ENCODE measurements at regions not wholly inside any gene's neighbourhood (a gene's known extent, or its start where the extent isn't known, plus 50 kb on each side); places are given as distances from the start of the nearest gene placed in this dataset.
A peak's percentile ranks its signal among the peaks of the same experiment; 100 is the strongest.
"Not testable (repeated sequence)": the region's sequence is repeated elsewhere in the genome, so short reads cannot be mapped to it uniquely, and the experiment has no call there.

DNA sequence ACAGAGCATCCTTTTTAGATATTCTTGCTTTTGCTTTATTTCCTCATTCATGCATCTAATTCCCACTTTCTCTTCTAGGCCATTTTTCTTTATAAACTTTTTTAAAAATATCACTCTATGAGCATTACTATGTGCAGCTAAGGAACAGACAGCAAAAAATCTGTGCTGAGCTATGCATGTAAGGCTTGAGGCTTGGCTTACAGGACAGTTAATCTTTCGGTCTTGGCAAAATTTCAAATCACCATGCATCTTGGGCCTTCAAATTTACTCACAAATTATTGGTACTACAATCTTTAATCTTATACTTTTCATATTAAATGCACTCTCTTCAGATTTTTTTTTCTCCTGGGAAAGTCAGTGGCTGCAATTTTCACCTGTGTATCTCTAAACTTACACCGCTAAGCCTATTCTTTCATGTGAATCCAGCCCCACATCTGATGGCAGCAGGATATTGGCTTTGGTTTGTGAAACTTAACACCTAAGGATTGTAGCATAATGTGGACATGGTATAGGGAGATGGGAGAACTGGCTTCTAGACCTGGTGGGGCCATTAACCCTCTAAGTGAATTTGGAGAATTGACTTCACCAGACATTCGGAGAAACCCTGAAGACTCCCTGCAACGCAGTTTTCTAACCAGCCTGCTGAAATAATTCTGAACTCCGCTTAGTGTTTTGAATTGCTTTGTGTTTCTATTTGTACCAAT lies 278.3 kb downstream of the SPRY1 start:
- no peak for DNase-seq (ENCODE audit: low read depth)

DNA sequence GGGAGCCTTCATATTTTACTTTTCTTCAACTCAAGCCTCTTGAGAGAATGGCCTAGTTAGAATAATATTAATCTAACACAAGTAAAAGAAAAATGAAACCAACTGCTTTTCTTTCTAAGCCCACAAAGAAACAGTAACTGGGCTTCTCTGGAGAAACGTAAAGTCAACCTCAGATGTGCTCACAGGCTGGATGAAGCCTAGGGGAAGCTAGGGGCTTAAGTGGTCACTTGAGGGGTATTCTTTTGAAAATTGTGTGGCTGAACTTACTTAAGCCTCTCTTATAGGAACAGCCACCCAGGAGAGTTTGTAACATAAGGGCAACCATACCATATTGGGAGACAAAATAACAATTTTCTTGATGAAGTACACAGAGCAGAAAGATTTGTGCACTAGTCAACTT lies 279.0 kb downstream of the SPRY1 start:
- DNase-seq (ENCODE audit: low read depth) = no peak

- DNase-seq (ENCODE audit: low read depth) = no peak
Measured at GRCh38 chr4:123676071-123676889, 279.7 kb downstream of the SPRY1 start.

GRCh38 chr4:123676890-123677229 lies 280.3 kb downstream of the SPRY1 start:
- DNase-seq (ENCODE audit: low read depth) = no peak

GRCh38 chr4:123682931-123683330 lies 286.3 kb downstream of the SPRY1 start:
- no peak for DNase-seq (ENCODE audit: low read depth)

- not testable (repeated sequence) for DNase-seq (ENCODE audit: low read depth)
Measured at GRCh38 chr4:123684937-123685336, 288.3 kb downstream of the SPRY1 start.

GRCh38 chr4:123695531-123695930 lies 298.9 kb downstream of the SPRY1 start:
- DNase-seq (ENCODE audit: low read depth) = not testable (repeated sequence)

DNA sequence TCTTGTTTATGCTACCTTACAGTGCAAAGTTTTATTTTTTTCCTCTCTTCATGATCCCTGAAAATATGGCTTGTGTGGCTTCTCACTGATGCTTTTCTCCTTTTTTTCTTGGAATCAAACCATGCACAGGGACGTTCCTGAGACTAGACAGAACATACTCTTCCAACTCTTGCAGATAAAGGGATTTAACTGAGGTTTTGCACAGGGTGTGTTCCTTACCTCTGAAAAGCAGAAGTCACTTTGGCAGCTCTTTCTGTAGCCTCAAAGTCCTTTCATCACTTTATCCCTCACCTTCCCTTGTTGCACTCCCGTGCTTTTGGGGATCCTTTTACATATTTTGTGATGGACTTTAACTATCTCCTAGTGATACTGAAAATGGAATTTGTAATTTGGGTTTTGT lies 300.1 kb downstream of the SPRY1 start:
- DNase-seq (ENCODE audit: low read depth) = no peak

GRCh38 chr4:123698556-123698955 lies 302.0 kb downstream of the SPRY1 start:
- DNase-seq (ENCODE audit: low read depth) = no peak

GRCh38 chr4:123699880-123700771 lies 303.5 kb downstream of the SPRY1 start:
- DNase-seq (ENCODE audit: low read depth) = peak; percentile 84

DNA sequence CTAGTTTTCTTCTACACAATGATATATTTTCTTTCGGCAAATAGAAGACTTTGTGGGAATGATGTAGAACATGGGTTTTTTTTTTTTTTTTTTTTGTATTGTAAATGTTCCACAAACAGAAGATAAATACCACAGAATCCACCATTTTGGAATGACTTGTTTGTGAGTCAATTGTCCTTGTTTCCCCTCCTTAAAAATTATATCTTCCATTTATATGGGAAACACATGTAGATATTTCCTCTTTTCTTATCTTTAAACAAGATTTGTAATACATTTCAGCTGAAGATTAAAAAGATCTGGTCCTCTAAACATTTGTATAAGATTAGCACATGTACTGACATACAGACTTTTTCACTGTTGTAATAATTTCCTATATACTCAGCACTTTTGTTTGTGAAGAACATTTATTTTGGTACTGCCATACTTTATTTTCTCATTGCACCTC lies 304.6 kb downstream of the SPRY1 start:
- no peak for DNase-seq (ENCODE audit: low read depth)

- DNase-seq (ENCODE audit: low read depth) = no peak
Measured at GRCh38 chr4:123705419-123705818, 308.8 kb downstream of the SPRY1 start.

- no peak for DNase-seq (ENCODE audit: low read depth)
Measured at GRCh38 chr4:123706973-123707372, 310.4 kb downstream of the SPRY1 start.

DNA sequence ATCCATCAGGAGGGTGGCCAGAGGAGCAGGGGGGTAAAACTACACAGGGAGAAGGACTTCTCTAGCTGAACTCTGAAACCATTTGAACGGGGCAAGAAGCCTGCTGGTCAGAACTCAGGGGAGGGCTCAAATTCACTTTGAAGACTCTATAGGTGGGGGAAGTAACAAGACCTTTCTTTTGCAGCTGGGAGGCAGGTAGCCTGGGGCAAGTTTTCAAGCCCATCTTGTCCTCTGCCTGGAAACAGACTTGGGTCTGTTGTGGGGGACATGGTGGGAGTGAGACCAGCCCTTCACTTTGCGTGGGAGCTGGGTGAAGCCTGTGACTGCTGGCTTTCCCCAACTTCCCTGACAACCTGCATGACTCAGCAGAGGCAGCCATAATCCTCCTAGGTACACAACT lies 312.3 kb downstream of the SPRY1 start:
- no peak for DNase-seq (ENCODE audit: low read depth)

DNA sequence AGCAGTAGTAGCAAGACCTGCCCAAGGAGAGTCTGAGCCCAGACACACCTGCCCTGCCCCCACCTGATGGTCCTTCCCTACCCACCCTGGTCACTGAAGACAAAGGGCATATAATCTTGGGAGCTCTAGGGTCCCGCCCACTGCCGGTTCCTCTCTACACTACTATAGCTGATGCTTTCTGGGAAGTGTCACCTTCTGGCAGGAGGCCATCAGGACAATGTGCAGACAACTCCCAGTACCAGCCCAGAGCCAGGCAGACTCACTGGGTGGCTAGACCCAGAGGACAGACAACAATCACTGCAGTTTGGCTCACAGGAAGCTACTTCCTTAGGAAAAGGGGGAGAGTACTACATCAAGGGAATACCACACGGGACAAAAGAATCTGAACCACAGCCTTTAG lies 312.7 kb downstream of the SPRY1 start:
- no peak for DNase-seq (ENCODE audit: low read depth)

- no peak for DNase-seq (ENCODE audit: low read depth)
Measured at GRCh38 chr4:123731035-123731434, 334.4 kb downstream of the SPRY1 start.

- DNase-seq (ENCODE audit: low read depth) = no peak
Measured at GRCh38 chr4:123737156-123737555, 340.6 kb downstream of the SPRY1 start.

DNA sequence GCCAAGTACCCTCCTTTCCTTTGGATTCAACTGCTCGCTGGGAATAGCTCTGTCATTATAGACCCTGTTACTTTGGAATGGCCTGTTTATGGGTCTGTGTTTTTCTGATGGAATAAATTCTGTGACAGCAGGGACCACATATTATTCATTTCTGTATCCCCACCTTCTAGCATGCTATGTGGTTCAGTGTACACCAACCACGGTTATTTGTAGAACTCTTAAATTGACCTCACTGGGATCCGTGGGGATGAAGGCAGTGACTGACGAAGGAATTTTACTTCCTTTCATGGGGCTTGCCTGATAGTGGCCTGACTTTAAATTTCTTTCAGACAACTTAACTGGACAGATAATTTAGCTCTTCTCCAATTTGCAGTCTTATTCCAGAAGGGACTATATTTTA lies 343.2 kb downstream of the SPRY1 start:
- no peak for DNase-seq (ENCODE audit: low read depth)

- no peak for DNase-seq (ENCODE audit: low read depth)
Measured at GRCh38 chr4:123740236-123740635, 343.6 kb downstream of the SPRY1 start.

GRCh38 chr4:123741906-123742305 lies 345.3 kb downstream of the SPRY1 start:
- DNase-seq (ENCODE audit: low read depth) = no peak

GRCh38 chr4:123743848-123744247 lies 347.3 kb downstream of the SPRY1 start:
- DNase-seq (ENCODE audit: low read depth) = no peak

DNA sequence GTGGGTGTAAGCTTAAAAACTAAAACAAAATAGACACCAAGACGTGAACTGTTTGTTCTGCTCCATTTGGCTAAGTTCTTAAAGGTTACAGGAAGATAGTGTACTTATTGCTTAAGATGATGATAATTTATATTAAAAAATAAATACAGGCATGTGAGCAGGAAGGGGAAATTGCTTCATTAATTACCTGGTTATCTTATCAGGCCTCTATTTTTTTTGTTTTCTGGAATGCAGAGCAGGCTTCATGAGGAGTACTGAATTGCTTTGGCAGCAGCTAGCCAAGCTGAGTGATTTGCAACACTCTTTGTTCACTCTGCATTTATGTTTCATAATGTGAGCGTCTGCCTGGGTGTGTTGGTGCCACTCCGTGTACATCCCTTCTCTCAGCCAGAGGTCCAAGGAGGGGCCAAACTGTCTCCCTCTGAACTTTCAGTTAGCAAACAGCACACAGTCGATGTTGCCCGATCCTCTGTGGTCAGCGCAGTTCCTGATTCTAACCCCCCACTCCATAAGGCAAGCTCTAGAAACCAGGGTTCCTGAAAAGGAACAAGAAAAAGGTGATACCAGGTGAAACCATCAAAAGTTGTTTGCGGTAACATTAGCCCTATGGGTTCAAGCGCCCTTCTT lies 348.2 kb downstream of the SPRY1 start:
- no peak for DNase-seq (ENCODE audit: low read depth)
